ENCODE measurements at regions not wholly inside any gene's neighbourhood (a gene's known extent, or its start where the extent isn't known, plus 50 kb on each side); places are given as distances from the start of the nearest gene placed in this dataset.
"Not testable (repeated sequence)": the region's sequence is repeated elsewhere in the genome, so short reads cannot be mapped to it uniquely, and the experiment has no call there.

DNA sequence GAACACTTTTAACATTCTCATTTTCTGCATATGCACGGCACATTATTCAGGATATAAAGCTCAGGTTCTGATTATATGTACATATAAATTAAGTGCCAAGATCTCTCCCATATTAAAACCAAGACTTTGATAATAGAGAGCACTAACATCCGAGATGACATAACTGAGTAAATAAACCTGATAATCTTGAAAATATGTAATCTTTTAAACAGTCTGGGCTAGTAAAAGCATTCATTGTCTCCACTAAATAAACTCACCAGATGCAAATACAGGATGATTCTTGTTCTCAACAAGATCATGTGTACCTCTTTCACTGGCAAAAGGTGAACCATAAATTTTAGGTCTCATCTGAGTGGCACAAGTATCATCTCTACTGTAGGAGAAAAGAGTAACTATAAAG, 942.2 kb downstream of the TRAM1L1 start:
- no peak for DNase-seq (ENCODE audit: low spot score)

DNA sequence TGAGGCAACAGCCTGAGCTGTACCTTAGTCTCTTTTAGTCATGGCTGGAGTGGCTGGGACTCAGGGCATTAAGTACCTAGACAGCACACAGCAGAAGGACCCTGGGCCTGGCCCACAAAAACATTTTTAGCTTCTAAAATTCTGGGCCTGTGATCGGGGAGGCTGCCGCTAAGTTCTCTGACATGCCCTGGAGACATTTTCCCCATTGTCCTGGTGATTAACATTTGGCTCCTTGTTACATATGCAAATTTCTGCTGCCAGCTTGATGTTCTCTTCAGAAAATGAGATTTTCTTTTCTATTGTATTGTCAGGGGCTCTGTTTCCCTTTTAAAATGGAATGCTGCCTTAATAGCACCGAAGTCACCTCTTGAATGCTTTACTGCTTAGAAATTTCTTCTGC, 952.4 kb downstream of the TRAM1L1 start:
- no peak for DNase-seq (ENCODE audit: low spot score)

DNA sequence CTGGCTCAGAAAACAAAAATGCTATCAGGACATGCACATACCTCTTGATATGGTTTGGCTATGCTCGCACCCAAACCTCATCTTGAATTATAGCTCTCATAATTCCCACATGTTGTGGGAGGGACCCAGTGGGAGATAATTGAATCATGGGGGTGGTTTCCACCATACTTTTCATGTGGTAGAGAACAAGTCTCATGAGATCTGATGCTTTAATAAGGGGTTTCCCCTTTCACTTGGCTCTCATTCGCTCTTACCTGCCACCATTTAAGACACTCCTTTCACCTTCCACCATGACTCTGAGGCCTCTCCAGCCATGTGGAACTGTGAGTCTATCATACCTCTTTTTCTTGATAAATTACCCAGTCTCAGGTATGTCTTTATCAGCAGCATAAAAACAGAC, 958.6 kb downstream of the TRAM1L1 start:
- no peak for DNase-seq (ENCODE audit: low spot score)

DNA sequence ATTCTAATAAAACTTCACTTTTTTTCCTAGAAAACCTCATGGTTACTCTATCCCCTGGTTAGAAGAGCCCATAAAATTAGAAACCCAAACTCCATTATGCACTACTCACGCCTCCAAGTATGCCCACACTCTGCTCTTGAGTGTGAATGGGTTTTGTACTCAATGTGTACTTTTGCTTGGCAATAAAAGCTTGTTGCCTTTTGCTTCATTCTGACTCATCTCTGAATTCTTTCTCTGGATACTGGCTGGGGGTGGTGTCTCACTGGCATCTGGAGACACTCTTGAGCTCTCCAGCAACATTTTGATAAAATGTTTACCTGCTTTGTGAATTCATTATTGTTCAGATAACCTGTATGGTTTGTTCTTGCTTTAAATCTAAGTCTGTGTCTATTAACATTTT, 963.3 kb downstream of the TRAM1L1 start:
- DNase-seq (ENCODE audit: low spot score) = peak; percentile 40

DNA sequence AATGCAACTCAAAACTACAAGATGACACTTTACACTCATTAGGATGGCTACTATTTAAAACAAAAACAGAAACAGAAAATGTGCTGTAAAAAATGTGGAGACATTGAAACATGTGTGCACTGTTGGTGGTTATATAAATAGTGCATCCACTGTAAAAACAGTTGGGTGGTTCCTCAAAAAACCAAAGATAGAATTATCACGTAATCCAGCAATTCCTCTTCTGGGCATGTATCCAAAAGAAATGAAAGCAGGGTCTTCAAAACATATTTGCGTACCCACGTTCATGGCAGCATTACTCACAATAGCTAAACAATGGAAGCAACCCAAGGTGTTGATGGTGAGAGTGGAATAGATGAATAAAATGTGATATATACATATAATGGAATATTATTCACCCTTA, 967.2 kb downstream of the TRAM1L1 start:
- no peak for DNase-seq (ENCODE audit: low spot score)

DNA sequence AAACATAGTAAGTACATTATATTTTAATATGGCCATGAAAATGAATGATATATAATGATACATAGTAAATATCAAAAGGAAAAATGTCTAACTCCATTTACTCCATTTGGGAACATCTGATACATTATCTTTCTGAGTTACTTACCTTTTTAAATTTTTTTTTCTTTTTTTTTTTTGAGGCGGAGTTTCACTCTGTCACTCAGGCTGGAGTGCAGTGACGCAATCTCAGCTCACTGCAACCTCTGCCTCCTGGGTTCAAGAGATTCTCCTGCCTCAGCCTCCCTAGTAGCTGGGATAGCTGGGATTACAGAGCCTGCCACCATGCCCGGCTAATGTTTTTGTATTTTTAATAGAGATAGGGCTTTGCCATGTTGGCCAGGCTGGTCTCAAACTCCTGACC, 972.5 kb downstream of the TRAM1L1 start:
- DNase-seq (ENCODE audit: low spot score) = not testable (repeated sequence)

DNA sequence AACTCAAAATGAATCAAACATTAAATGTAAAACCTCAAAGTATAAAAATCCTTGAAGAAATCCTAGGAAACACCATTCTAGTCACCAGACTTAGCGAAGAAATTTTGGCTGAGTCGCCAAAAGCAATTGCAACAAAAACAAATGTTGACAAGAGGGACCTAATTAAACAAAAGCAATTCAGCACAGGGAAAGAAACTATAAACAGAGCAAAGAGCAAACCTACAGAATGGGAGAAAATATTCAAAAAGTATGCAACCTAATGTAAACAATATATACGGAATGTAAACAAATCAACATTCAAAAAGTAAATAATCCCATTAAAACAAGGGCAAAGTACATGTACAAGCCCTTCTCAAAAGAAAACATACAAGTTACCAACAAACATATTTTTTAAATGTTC, 974.7 kb downstream of the TRAM1L1 start:
- no peak for DNase-seq (ENCODE audit: low spot score)

DNA sequence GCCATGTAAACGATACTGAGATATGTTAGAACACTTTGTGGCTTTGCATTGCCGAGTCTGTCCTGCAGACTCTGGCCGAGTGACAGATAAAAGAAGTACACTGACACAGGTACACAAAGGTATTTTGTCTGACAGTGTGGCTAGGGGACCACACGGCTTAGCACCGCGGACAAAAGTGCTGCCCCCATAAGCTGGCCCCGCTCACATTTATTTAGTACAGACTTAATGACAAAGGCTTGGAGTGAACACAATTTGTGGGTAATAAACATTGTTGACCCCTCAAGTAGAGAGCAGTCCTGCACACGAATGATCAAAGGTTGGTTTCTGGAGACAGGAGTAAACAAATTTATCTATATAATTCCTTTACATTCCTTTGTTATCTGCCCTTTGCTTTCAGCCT, 976.8 kb downstream of the TRAM1L1 start:
- no peak for DNase-seq (ENCODE audit: low spot score)

DNA sequence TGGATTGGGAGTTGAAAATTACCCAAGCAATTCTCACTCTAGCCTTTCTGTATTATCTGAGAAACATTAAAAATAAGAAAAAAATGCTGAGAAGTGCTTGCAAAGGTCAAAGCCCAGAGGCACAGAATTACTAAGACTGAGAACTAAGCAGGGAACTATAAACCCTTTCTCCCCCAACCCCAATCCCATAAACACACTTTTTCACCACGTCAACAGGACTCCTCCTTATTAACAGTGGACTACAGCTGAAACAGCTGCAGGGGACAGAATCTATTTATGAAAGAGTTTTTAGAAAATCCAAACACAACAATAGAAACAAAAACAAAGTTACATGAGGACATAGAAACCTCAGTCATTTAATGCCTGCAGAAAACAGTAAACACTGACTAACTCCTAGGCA, 984.1 kb downstream of the TRAM1L1 start:
- DNase-seq (ENCODE audit: low spot score) = peak; percentile 49

DNA sequence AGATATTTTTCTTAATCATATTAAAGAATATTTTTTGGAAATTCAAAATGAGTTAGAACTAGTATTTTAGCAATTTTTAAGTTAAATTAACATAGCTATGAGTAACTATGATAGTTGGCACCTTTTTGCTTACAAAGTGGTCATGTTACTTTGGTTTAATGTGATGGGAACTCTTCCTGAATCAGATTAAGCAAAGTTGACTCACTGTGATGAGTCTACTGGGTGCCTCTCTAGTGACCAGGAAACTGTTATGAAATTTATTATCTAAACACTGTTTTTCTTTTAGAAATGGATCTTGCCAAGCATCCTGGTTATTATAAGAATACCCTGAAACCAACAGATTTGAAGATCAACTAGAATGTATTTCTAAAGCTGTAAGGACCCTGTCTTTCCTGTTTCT, 985.8 kb downstream of the TRAM1L1 start:
- no peak for DNase-seq (ENCODE audit: low spot score)

DNA sequence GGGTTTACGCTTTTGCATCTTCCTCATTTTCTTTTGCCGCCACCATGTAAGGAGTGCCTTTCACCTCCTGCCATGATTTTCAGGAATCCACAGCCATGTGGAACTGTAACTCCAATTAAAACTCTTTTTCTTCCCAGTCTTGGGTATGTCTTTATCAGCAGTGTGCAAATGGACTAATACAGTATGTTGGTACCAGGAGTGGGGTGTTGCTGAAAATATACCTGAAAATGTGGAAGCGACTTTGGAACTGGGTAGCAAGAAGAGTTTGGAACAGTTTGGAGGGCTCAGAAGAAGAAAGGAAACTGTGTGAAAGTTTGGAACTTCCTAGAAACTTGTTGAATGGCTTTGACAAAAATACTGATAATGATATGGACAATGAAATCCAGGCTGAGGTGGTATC, 983.9 kb upstream of the NDST4 start:
- not testable (repeated sequence) for DNase-seq (ENCODE audit: low spot score)

DNA sequence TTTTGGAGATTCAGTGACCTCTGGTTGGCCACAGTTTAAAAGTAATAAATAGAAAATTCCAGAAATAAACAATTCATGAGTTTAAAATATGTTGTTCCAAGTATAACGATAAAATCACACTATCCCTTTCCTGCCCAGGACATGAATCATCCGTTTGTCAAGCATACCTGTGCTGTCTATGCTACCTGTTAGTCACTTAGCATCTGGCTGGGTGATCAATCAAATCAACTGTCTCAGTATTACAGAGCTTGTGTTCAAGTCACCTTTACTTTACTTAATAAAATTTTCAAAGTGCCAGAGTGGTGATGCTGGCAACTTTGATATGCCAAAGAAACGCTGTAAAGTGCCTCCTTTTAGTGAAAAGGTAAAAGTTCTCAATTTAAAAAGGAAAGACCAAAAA, 979.5 kb upstream of the NDST4 start:
- DNase-seq (ENCODE audit: low spot score) = no peak

DNA sequence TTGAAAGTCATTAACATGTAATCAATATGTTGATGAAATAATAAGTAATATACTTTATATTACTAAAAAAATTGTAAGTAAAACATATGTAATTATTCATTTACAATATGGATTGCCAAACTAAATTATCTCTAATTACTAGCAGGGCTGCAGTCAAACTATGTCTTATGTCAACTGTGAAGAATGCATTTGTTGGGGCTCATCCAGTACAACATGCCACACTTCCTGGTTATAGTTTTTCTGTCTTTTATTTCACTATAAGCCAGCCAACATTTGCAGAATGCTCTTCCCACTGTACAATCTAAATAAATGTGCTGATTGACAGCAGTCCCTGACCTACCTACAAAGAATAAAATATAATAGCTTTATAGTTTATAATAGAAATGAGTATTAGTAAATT, 975.4 kb upstream of the NDST4 start:
- no peak for DNase-seq (ENCODE audit: low spot score)

DNA sequence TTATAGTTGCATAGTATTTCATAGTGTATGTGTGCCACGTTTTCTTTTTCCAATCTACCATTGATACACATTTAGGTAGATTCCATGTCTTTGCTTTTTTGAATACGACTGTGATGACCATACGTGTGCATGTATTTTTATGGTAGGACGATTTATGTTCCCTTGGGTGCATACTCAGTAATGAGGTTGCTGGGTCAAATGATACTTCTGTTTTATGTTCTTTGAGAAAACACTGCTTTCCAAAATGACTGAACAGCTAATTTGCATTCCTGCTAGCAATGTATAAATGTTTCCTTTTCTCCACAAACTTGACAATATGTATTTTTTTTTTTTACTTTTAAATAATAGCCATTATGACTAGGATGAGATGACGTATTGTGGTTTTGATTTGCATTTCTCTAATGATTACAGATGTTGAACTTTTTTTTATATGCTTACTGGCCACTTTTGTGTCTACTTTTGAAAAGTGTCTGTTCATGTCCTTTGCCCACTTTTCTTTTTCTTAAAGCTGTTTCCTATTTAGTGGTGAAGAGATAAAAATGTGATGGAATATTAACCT, 969.5 kb upstream of the NDST4 start:
- no peak for DNase-seq (ENCODE audit: low spot score)

DNA sequence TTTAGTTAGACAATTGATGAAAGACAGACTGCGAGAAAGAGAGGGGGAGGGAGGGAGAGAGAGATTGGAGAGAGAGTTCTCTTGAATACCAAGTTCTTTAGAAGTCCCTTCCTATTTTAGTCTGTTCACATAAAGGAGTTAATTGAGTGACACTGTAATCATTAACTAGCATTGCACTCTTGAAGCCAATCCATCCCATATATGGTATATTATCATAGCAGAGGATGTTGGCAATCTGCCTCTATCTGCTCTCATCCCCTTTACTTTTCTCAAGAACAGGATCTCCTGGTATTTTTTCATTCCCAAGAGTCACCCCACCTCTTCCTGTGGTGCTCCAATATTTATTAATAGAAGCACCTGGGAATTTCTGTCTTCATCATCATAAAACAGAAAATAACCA, 959.6 kb upstream of the NDST4 start:
- no peak for DNase-seq (ENCODE audit: low spot score)

DNA sequence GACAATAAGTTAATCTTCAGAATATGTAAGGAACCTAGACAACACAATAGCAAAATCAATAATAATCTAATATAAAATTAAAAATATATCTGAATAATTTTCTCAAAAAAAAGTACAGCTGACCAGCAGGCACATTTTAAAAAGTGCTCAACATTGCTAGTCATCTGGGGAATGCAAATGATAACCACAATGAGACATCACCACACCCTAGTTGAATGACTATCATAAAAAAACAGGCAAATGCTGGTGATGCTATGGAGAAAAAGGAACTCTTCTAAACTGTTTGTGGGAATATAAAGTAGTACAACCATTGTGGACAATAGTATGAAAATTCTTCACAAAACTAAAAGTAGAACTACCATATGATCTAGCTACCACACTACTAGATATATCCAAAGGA, 956.9 kb upstream of the NDST4 start:
- no peak for DNase-seq (ENCODE audit: low spot score)

DNA sequence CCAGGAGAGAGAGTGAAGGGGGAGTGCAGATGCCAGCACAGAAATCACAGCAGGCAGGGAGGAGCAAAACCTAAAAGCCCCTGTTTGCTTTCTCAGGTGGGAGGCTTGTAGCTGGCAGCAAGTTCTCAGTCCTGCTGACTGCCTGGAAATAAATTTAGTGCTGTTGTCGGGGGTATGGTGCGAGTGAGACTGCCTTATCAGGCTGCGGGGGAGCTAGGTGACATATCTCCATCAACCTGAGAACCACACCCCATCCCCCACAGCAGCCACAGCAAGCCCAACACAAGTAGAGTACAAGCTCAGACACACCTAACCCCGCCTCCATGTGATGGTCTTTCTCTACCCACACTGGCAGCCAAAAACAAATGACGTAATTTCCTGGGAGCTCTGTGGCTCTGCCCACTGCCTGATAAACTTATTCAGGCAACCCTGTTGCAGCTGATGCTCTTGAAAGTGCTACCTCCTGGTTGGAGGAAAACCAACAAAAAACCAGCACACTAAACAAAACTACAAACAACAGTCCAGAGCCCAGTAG, 953.4 kb upstream of the NDST4 start:
- DNase-seq (ENCODE audit: low spot score) = peak; percentile 22

DNA sequence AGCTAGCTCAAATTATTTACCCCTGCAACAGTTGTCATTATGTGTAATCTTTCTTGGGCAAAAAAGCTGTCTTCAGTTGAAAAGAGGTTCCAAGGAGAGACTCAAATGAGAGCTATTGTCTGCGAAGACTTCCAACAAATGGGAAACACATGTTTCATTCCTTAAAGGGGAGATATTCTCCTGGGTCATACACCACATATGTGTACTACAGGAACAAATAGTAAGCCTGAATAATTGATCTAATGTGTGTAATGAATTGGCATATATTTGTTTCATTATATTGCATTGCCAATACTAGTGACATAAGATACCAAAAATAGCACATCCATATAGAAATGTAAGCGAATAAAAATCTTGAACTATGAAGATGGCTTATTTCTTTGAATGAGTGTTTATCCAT, 950.9 kb upstream of the NDST4 start:
- no peak for DNase-seq (ENCODE audit: low spot score)

DNA sequence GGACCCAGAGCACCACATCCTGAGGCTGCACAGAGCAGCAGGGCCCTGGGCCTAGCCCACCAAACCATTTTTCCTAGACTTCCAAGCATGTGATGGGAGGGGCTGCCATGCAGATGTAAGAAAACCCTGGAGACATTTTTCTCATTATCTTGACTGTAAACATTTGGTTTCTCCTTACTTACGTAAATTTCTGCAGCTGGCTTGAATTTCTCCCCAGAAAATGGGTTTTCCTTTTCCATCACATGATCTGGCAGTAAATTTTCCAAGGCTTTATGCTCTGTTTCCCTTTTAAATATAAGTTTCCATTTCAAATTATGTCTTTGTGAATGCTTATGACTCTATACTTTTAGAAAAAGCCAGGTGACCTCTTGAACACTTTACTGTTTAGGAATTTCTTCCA, 945.9 kb upstream of the NDST4 start:
- DNase-seq (ENCODE audit: low spot score) = no peak

DNA sequence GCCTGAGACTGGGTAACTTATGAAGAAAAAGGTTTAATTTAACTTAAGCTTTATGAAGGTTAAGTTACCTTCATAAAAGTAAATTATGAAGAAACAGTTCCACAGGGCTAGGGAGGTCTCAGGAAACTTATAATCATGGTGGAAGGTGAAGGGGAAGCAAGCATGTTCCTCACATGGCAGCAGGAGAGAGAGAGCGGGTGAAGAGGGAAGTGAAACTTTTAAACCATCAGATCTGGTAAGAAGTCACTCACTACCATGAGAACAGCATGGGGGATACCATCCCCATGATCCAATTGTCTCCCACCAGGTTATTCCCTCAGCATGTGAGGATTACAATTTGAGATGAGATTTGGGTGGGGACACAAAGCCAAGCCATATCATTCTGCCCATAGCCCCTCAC, 944.7 kb upstream of the NDST4 start:
- DNase-seq (ENCODE audit: low spot score) = no peak

DNA sequence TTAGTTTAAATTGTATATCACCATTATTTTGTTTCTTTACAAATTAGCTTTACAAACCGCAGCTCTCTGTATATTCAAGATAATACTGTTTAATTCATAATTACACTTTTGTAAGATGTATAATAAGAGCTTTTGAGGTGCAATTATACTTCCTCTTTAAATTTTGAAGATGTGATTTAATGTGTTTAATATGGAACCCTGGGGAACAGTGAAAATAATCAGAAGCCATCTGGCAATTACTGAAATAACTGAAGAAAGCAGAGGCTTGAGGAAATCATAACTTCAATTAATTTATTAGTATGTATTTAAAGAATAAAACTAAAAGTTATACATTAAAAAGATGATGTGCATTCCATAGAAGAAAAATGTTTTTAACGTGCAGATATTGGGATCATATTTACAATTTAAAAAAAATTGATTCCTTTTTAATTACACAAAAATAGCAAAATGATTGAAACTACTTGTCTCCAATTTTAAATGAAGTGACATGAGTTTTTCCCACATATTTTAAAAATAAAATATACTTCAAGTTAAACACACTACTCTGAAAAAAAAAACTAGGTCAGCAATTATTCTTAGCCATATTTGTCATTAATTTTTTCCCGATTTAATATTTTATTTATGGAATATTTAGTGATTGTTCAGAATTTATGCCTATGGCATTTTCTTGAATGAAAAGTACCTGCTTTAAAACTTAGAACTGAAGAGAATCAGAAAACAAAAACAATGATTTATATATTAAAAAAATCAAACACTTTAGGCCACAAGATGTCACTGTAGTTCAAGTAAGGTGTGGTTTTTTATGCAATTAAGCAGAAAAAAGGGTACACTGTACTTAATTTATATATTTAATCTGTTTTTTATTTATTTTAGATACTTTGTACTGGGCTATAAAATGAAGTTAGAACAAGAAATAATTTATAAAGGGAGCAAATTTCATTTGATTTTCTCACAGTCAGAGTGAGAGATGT, 942.7 kb upstream of the NDST4 start:
- no peak for DNase-seq (ENCODE audit: low spot score)

DNA sequence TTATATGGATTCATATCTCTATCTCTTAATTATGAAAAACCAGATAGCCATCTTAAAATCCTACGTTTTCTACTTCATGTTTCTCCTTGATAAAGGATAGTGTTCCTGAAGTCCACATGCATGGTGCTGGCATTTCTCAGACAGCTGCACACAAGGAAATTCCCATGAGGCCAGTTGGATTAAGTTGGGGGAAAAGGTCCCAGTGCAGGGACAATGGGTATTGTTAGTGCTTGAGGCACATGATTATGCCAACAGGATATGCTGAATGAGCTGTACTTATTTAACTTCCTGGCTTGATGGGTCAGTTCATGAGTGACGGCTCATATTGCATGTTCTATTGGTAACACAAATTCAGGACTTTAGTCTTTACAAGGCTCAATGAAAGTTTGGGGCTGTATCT, 913.9 kb upstream of the NDST4 start:
- no peak for DNase-seq (ENCODE audit: low spot score)

DNA sequence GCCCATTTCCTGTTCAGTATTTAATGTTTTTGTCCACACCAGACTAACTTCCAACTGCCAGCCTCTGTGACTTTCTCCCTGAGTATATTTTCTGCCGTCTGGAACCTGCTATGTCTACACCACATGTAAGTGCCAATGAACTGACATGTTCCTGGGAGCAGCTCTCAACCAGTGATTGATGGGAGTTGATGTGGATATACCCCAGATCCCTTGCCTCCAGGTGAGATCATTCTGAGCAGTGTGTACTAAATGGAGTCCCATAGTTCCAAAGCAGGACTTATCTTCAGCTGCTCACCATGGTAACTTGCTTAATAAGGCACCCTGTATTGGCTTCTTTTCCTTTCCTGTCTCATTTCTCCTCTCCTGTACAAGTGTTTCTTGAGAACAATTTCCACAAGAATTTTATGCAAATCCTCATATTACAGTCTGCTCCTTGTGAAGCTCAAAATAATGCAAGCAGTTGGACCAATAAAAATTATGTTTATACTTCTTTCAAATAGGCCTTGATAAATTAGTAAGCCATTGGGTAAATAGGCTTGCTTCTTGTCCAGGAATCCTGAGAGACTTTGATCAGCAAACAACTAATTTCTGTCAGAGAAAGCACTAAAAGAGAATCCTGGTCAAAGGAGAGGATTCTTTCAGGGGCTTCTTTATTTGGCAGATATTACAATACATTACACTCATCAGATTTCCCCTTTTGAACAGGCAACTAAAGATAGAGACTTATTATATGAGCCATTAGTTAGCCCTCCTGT, 911.7 kb upstream of the NDST4 start:
- DNase-seq (ENCODE audit: low spot score) = no peak
